H1 (cell line): ENCODE measurements at regions not wholly inside any gene's neighbourhood (a gene's known extent, or its start where the extent isn't known, plus 50 kb on each side); places are given as distances from the start of the nearest gene placed in this dataset.

Source experiments
- ATF3 ChIP-seq: IDR thresholded peaks from 2 replicates; pipeline ENCODE4 v1.6.1; 2011; ENCODE audit warnings: low read depth, mild to moderate bottlenecking, low read length; ENCODE audit not compliant: insufficient read depth
- BCL11A ChIP-seq, 2 experiments: IDR thresholded peaks; one replicate each; pipeline ENCODE4 v1.6.1; 2011; ENCODE audit warnings: low read depth in 2 of 2, low read length in 2 of 2, mild to moderate bottlenecking in 2 of 2
- CBX8 ChIP-seq: fragments of 300-800, 300-1000 bp; sonication (generic); IDR thresholded peaks from 2 replicates; pipeline ENCODE4 v1.7.1; 2016; ENCODE audit warnings: low read depth, low read length, borderline replicate concordance
- CHD7 ChIP-seq: fragments of 300-600 bp; sonication (generic); IDR thresholded peaks from 2 replicates; pipeline ENCODE4 v1.7.1; 2012; ENCODE audit warnings: low read length, moderate library complexity, mild to moderate bottlenecking, inconsistent platforms; ENCODE audit not compliant: insufficient replicate concordance
- EGR1 ChIP-seq: IDR thresholded peaks from 2 replicates; pipeline ENCODE4 v1.6.1; 2011; ENCODE audit warnings: low read depth, low read length, borderline replicate concordance
- HDAC2 ChIP-seq, 2 experiments: fragments of 300-600 bp in 1 of 2; sonication (generic) in 1 of 2; IDR thresholded peaks; 2 replicates each; pipeline ENCODE4 v1.6.1; 2011 to 2012; ENCODE audit warnings: low read depth in 2 of 2, low read length in 2 of 2, mild to moderate bottlenecking in 2 of 2, moderate library complexity in 2 of 2, borderline replicate concordance in 1 of 2, inconsistent platforms in 1 of 2
- KDM5A ChIP-seq: fragments of 200-600 bp; IDR thresholded peaks from 2 replicates; pipeline ENCODE4 v1.7.1; 2012; ENCODE audit warnings: mild to moderate bottlenecking, low read length, inconsistent platforms, mixed read lengths
- MAFK ChIP-seq: IDR thresholded peaks from 2 replicates; pipeline ENCODE4 v1.6.1; 2012; ENCODE audit warnings: low read depth, mild to moderate bottlenecking, improper control_type of control experiment, low read length
- PHF8 ChIP-seq: fragments of 200-600 bp; sonication (generic); conservative IDR thresholded peaks from 2 replicates; pipeline ENCODE4 v1.7.1; 2012; ENCODE audit warnings: low read depth, mild to moderate bottlenecking, inconsistent platforms, low read length, moderate library complexity
- TAF1 ChIP-seq: IDR thresholded peaks from 2 replicates; pipeline ENCODE4 v1.6.1; 2011; ENCODE audit warnings: mild to moderate bottlenecking, low read depth, low read length
- TEAD4 ChIP-seq: IDR thresholded peaks from 2 replicates; pipeline ENCODE4 v1.6.1; 2012; ENCODE audit warnings: low read depth, low read length, inconsistent platforms, mixed read lengths
- ZNF274 ChIP-seq: IDR thresholded peaks from 2 replicates; pipeline ENCODE4 v1.7.0; 2012; ENCODE audit warnings: low read length, borderline replicate concordance; ENCODE audit errors: extremely low read depth

DNA sequence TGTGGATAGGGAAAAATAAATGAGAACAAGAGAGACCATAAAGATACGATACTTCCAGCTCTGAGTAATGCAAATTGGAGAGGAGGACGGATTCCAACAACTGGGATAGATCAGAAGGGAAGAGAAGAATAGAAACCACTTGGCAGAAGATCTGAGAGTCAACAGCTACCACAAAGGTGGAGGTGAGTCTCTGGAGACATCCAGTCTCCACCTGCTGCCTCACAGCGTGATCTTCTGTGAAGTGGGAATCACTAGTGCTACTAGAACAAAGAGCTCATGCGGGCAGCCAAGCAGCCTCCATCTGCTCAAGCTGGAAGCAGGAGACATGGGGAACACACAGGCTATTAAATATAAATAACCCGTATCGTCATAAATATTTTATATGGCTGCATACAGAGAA, 558.5 kb upstream of the CFAP20DC start (continued):
- TF ChIP-seq CHD7 (no peak), ZNF274 (no peak), MAFK (no peak), ATF3 (no peak), HDAC2 (IDR thresholded peaks at IDR 0.05; ENCODE audit: borderline replicate concordance in 1 of 2, low read depth in 2 of 2, low read length in 2 of 2) (no peak), PHF8 (no peak), KDM5A (no peak), TEAD4 (no peak), CBX8 (no peak), EGR1 (no peak), BCL11A (IDR thresholded peaks at IDR 0.05; ENCODE audit: low read depth in 2 of 2, low read length in 2 of 2) (no peak), TAF1 (no peak)
